Medulla oblongata (tissue), 1 donor: ENCODE measurements at regions not wholly inside any gene's neighbourhood (a gene's known extent, or its start where the extent isn't known, plus 50 kb on each side); places are given as distances from the start of the nearest gene placed in this dataset.

Experiments used
- DNase-seq: peaks from one replicate; pipeline ENCODE4 v3.0.0-alpha.2; 2015; ENCODE audit errors: extremely low spot score

- no peak for DNase-seq
Observed at GRCh38 chr2:147076634-147077033, 768.2 kb upstream of the ACVR2A start.

GRCh38 chr2:147068071-147068470, 776.8 kb upstream of the ACVR2A start:
- DNase-seq, result no peak

GRCh38 chr2:147067136-147067535, 777.7 kb upstream of the ACVR2A start:
- DNase-seq, result no peak

GRCh38 chr2:147062073-147062472, 782.8 kb upstream of the ACVR2A start:
- DNase-seq, result no peak

GRCh38 chr2:147061269-147061668, 783.6 kb upstream of the ACVR2A start:
- no peak for DNase-seq

- no peak for DNase-seq
Observed at GRCh38 chr2:147057892-147058490, 786.8 kb upstream of the ACVR2A start.

GRCh38 chr2:147051814-147052213, 793.0 kb upstream of the ACVR2A start:
- DNase-seq, result no peak

- DNase-seq, result no peak
Observed at GRCh38 chr2:147051248-147051647, 793.6 kb upstream of the ACVR2A start.

- DNase-seq, result no peak
Observed at GRCh38 chr2:147049957-147050356, 794.9 kb upstream of the ACVR2A start.

- no peak for DNase-seq
Observed at GRCh38 chr2:147046473-147046872, 798.4 kb upstream of the ACVR2A start.

GRCh38 chr2:147045113-147045512, 799.7 kb upstream of the ACVR2A start:
- DNase-seq, result peak; percentile 64

- no peak for DNase-seq
Observed at GRCh38 chr2:147041121-147041494, 803.7 kb upstream of the ACVR2A start.

- no peak for DNase-seq
Observed at GRCh38 chr2:147040298-147041120, 804.3 kb upstream of the ACVR2A start.

- DNase-seq, result no peak
Observed at GRCh38 chr2:147037048-147037447, 807.8 kb upstream of the ACVR2A start.

- DNase-seq, result no peak
Observed at GRCh38 chr2:147033044-147033443, 811.8 kb upstream of the ACVR2A start.

- no peak for DNase-seq
Observed at GRCh38 chr2:147031897-147032296, 812.9 kb upstream of the ACVR2A start.

GRCh38 chr2:147030966-147031720, 813.7 kb upstream of the ACVR2A start:
- DNase-seq, result no peak

GRCh38 chr2:147027436-147027835, 817.4 kb upstream of the ACVR2A start:
- DNase-seq, result no peak

GRCh38 chr2:147026664-147027295, 818.0 kb upstream of the ACVR2A start:
- no peak for DNase-seq

GRCh38 chr2:147025646-147026585, 818.9 kb upstream of the ACVR2A start:
- no peak for DNase-seq

GRCh38 chr2:147019311-147019710, 825.5 kb upstream of the ACVR2A start:
- no peak for DNase-seq
